Gastroesophageal sphincter (tissue), 4 donors: ENCODE measurements at regions not wholly inside any gene's neighbourhood (a gene's known extent, or its start where the extent isn't known, plus 50 kb on each side); places are given as distances from the start of the nearest gene placed in this dataset.

ENCODE experiments used
- ATAC-seq: fragments of 150-250 bp; one replicate; pipeline ENCODE4 v1.9.1; 2016; ENCODE audit warnings: mild to moderate bottlenecking, moderate library complexity
- H3K27ac ChIP-seq, 4 donors: fragments of 200-600 bp; sonication (generic) in 3 of 4; 1 replicate in 3 of 4; 2 replicates in 1 of 4; pipeline ENCODE4 v1.5.1; 2016 to 2019
- H3K27me3 ChIP-seq: fragments of 200-600 bp; sonication (generic); one replicate; pipeline ENCODE4 v1.5.1; 2019
- H3K36me3 ChIP-seq, 2 donors: fragments of 200-600 bp; sonication (generic); one replicate each; pipeline ENCODE4 v1.5.1; 2019; ENCODE audit warnings: control low read depth in 1 of 2
- H3K4me1 ChIP-seq, 3 donors: fragments of 200-600 bp; sonication (generic); 1 replicate in 2 of 3; 2 replicates in 1 of 3; pipeline ENCODE4 v1.5.1; 2016 to 2019; ENCODE audit warnings: control low read depth in 2 of 3
- H3K4me3 ChIP-seq, 2 donors: fragments of 200-600 bp; sonication (generic); one replicate each; pipeline ENCODE4 v1.5.1; 2019; ENCODE audit warnings: mild to moderate bottlenecking in 1 of 2, moderate library complexity in 1 of 2
- H3K9me3 ChIP-seq, 3 donors: fragments of 200-600 bp; sonication (generic); one replicate each; pipeline ENCODE4 v1.5.1; 2017 to 2019; ENCODE audit warnings: control low read depth in 2 of 3
- EP300 ChIP-seq: sonication (generic); formaldehyde crosslinking; IDR thresholded peaks from one replicate; pipeline ENCODE4 v1.6.1; 2017; ENCODE audit warnings: antibody characterized with exemption, mild to moderate bottlenecking
- POLR2A ChIP-seq, 2 donors: fragments of 450-650 bp; IDR thresholded peaks; one replicate each; pipeline ENCODE4 v1.6.1; 2017; ENCODE audit warnings: antibody characterized with exemption in 2 of 2, mild to moderate bottlenecking in 2 of 2, moderate library complexity in 1 of 2
- POLR2AphosphoS5 ChIP-seq: sonication (generic); formaldehyde crosslinking; IDR thresholded peaks from one replicate; pipeline ENCODE4 v1.6.1; 2017; ENCODE audit warnings: antibody characterized with exemption
- WGBS, 2 donors: methylation state at CpG; one replicate each; pipeline ENCODE4 v1.1.5; 2018; ENCODE audit warnings: low coverage in 1 of 2; 5-methylcytosine and 5-hydroxymethylcytosine counted together
- TF ChIP-seq, protein P1 (sequence below), 4 experiments: fragments of 200-600 bp in 2 of 4; fragments of 450-650 bp in 2 of 4; sonication (generic) in 1 of 4; IDR thresholded peaks; one replicate each; pipeline ENCODE4 v1.5.1; 2017 to 2019; ENCODE audit warnings: antibody characterized with exemption in 4 of 4, mild to moderate bottlenecking in 2 of 4, moderate library complexity in 2 of 4

DNA sequence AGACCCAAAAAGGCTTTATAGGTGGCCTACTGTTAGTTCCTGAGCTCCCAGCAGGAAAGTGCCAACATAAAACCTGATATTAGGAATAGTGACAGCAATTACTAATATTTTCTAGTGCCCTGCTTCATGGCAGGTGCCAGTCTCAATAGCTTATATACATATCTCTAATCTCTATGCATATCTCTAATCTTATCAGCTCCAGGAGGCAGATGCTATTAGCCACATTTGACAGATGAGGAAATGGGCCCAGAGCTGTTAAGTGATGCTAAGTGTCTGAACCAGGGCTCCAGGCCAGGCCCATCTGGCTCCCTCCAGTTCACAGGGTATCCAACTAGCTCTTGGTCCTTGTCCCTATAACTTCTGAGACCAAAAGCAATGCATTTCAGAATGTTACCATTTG is 142.5 kb downstream of the CHIC2 start:
- H3K9me3 ChIP-seq = no peaks in the 10 kb centered on the region
- no peaks in the 10 kb centered on the region for H3K36me3 ChIP-seq
- no peak for ATAC-seq
- TF ChIP-seq POLR2AphosphoS5 = no peak
- TF ChIP-seq, protein P1, sequence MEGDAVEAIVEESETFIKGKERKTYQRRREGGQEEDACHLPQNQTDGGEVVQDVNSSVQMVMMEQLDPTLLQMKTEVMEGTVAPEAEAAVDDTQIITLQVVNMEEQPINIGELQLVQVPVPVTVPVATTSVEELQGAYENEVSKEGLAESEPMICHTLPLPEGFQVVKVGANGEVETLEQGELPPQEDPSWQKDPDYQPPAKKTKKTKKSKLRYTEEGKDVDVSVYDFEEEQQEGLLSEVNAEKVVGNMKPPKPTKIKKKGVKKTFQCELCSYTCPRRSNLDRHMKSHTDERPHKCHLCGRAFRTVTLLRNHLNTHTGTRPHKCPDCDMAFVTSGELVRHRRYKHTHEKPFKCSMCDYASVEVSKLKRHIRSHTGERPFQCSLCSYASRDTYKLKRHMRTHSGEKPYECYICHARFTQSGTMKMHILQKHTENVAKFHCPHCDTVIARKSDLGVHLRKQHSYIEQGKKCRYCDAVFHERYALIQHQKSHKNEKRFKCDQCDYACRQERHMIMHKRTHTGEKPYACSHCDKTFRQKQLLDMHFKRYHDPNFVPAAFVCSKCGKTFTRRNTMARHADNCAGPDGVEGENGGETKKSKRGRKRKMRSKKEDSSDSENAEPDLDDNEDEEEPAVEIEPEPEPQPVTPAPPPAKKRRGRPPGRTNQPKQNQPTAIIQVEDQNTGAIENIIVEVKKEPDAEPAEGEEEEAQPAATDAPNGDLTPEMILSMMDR (IDR thresholded peaks at IDR 0.05) = no peak
- no peak for TF ChIP-seq POLR2A (IDR thresholded peaks at IDR 0.05)
- no peak for TF ChIP-seq EP300
- no peak overlapping the region for H3K4me3 ChIP-seq
- no peak overlapping the region for H3K27ac ChIP-seq
- H3K27me3 ChIP-seq = peaks cover 37% of the 10 kb centered on the region
- no peaks in the 10 kb centered on the region for H3K4me1 ChIP-seq

DNA sequence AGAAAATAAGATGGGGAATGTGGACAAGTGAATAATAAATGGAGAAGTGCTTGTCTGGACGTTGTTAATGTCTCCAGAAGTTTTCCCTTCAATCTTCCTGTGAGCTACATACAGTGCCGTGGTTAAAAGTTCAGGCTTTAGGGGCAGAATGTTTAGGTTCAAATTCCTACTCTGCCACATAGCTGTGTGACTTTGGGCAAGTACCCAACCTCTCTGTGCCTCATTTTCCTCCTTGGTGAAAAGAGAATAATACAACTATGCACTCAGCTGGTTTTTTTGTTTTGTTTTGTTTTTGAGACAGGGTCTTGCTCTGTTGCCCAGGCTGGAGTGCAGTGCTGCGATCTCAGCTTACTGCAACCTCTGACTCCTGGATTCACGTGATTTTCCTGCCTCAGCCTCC is 143.5 kb downstream of the CHIC2 start:
- no peak for TF ChIP-seq POLR2A (IDR thresholded peaks at IDR 0.05)
- no peak for TF ChIP-seq EP300
- TF ChIP-seq POLR2AphosphoS5 = no peak
- TF ChIP-seq, protein P1 (IDR thresholded peaks at IDR 0.05) = no peak
- Histone ChIP-seq H3K4me1 (no peaks in the 10 kb centered on the region), H3K4me3 (no peak overlapping the region), H3K9me3 (no peaks in the 10 kb centered on the region), H3K27ac (no peak overlapping the region), H3K27me3 (peaks cover 31% of the 10 kb centered on the region), H3K36me3 (no peaks in the 10 kb centered on the region)
- WGBS, 2 donors = 82 to 94% methylated on average over 3 to 4 of the region's 4 CpGs
- no peak for ATAC-seq

DNA sequence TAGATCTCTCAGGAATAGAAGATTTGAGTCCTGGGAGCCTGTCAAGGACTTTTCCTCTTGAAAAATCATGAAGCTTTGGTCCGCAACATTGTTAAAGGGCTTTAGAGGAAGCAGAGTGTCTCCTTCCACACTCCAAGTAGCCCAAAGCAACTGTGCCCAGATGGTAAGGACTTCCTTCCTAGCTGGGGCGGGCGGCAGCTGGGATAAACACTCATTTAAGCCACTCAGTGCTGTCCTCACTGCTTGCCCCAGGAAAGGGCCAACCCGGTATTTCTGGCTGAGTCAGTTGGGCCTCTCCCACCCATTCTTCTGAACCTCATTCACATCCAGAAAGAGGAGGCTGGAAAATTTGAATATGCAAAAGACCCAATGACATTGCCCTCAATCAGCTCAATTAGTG is 144.3 kb downstream of the CHIC2 start:
- 54% methylated on average over 3 of the region's 4 CpGs; no CpG with 5 or more reads in 1 of the 2 donors for WGBS, 2 donors
- ATAC-seq = no peak
- no peaks in the 10 kb centered on the region for H3K4me1 ChIP-seq
- H3K4me3 ChIP-seq = no peak overlapping the region
- H3K36me3 ChIP-seq = no peaks in the 10 kb centered on the region
- H3K27ac ChIP-seq = no peak overlapping the region
- no peak for TF ChIP-seq EP300
- TF ChIP-seq, protein P1 (IDR thresholded peaks at IDR 0.05) = no peak
- no peak for TF ChIP-seq POLR2A (IDR thresholded peaks at IDR 0.05)
- peaks cover 30% of the 10 kb centered on the region for H3K27me3 ChIP-seq
- no peaks in the 10 kb centered on the region for H3K9me3 ChIP-seq

DNA sequence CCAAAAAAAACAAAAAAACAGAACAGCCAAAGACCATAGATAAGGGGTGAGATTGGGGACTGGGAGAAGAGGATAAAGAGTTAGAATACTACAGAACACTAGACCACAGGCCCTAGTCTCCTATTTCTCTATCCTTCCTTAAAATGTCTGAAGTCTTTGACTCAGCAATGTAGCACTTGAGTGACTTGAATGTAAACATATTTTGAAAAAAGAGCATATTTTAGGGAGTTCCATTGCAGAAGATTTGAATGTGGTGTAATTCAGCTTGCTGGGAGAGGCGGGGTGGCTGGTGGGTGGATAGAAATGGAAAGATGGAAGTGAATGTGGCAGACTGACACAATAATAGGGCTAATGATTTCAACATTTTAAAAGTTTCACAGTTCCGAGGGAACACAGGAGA is 144.9 kb downstream of the CHIC2 start:
- H3K27ac ChIP-seq = no peak overlapping the region

DNA sequence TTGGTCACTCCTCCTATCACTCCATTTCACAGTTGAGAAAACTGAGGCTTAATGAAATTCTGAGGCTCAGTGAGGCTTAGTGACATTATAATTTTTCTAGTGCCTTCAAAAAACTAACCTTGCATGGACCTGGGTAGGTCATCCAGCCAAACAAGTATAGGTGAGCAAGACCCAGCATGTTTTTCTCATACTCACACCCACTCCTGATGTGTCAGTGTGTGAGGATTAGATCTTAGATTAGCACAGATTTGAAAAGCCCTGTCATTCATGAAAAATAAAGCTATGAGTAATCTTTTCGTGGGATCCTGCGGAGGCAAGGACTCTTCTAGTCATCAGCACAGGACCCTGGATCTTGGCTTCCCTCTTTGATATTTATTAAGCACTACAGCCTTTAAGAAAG is 146.7 kb downstream of the CHIC2 start:
- 60 to 71% methylated on average over 2 of the region's 2 CpGs for WGBS, 2 donors

More for the DNA sequence above, 144.9 kb downstream of the CHIC2 start:
- WGBS, 2 donors = 59 to 69% methylated on average over 2 of the region's 2 CpGs
- ATAC-seq = no peak
- no peaks in the 10 kb centered on the region for H3K9me3 ChIP-seq
- H3K4me3 ChIP-seq = no peak overlapping the region
- H3K36me3 ChIP-seq = no peaks in the 10 kb centered on the region
- no peaks in the 10 kb centered on the region for H3K4me1 ChIP-seq
- peaks cover 25% of the 10 kb centered on the region for H3K27me3 ChIP-seq
- no peak for TF ChIP-seq EP300
- TF ChIP-seq, protein P1 (IDR thresholded peaks at IDR 0.05) = no peak
- TF ChIP-seq POLR2AphosphoS5 = no peak
- no peak for TF ChIP-seq POLR2A (IDR thresholded peaks at IDR 0.05)

More for the DNA sequence above, 146.7 kb downstream of the CHIC2 start:
- TF ChIP-seq POLR2A (IDR thresholded peaks at IDR 0.05) (no peak), EP300 (no peak), POLR2AphosphoS5 (no peak)
- TF ChIP-seq, protein P1 (IDR thresholded peaks at IDR 0.05) = no peak
- Histone ChIP-seq H3K27me3 (peaks cover 23% of the 10 kb centered on the region), H3K4me3 (no peak overlapping the region), H3K36me3 (no peaks in the 10 kb centered on the region), H3K9me3 (no peaks in the 10 kb centered on the region), H3K4me1 (no peaks in the 10 kb centered on the region), H3K27ac (no peak overlapping the region)
- no peak for ATAC-seq
